T-helper 1 cell treated with Interleukin-12 subunit alpha and Interleukin-12 subunit beta and Interleukin-4 antibody, amounts not matched to agents 30 ng/mL and 1 ng/mL, for 36 hours (primary cell): ENCODE measurements at regions not wholly inside any gene's neighbourhood (a gene's known extent, or its start where the extent isn't known, plus 50 kb on each side); places are given as distances from the start of the nearest gene placed in this dataset.

ENCODE experiments used
- intact Hi-C: fragments of 100-400 bp; cut with micrococcal nuclease; formaldehyde crosslinking; loops from one replicate; pipeline ENCODE4 v1.15.1; 2024

DNA sequence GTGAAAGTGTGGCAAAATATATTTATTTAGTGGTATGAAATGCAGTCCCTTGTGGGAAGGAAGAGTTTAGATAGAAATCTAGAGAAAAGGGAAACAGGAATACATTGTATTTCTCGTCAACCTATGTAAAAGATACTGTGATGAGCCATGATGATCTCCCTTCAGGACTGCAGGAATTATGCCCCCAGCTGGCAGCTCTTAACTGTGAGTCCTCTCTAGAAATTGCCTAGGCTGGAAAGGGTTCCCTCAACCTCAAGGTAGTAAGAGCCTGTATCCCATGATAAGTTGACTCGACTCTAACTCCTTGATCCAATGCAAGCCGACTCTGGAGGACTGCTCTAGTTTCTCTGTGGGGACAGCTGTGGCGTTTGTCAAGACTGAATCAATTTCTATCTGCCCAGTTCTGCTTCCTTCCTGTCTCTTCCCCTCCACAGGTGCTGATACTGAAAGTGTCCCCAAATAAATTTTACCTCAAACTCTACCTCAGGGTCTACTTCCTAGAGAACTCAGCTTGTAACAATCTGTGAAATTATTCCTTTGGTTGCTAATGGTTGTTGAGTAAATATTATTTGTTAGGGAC is 897.3 kb downstream of the METTL15 start:
- intact Hi-C loops, result no loop called here

DNA sequence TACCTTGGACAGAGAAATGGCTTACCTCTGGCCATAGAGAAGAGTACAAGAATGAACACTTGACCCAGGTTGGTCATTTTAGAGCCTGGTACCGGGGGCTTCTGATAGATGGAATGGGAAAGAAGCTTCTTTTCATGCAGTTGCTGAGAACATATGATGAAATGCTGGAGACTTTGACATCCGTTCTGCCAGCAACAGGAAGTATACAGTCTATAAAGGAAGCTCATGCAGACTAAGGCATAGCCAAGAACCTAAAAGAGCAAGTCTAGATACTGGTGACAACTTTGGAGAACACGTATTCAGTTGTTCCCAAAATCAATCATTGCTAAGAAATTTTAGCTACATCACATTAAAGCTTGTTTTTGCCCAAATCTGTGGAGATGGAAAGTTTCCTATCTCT is 894.6 kb downstream of the METTL15 start:
- intact Hi-C loops, result no loop called here

DNA sequence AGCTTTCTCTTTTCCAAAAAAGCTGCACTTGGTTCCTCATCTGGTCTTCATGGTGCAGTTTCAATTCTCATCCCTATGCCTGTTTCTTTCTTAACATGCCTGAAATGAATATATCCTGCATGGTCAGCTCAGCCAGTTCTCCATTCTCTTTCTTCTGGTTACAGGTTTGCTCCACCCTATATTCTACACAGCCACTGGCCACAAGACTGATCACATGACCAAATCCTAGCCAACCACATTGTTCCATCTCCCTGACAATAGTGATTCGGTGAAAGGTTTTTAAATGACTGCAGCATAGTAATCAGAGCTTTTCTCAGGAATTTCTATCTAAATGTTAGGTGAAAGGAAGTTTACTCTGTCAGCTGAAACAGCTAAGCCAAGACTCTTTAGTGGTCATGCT is 891.4 kb downstream of the METTL15 start:
- intact Hi-C loops, result no loop called here

DNA sequence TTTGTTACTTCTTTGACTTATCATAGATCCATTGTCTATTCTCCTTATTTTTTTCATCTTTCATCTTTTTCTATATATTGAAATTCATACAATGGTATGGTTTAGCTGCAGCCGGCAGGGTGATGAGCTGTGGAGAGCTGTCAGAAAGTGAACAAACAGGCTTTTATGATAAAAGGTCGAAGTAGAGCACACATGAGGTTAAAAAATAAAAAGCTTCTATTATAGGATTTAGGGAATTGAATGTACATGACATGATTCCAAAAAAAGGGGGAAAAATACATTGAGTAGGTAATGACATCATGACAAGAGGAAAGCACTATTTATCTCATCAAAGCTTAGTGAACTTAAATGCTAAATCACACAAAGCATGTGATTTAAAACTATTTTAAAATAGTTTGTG is 884.8 kb downstream of the METTL15 start:
- intact Hi-C loops, result no loop called here

DNA sequence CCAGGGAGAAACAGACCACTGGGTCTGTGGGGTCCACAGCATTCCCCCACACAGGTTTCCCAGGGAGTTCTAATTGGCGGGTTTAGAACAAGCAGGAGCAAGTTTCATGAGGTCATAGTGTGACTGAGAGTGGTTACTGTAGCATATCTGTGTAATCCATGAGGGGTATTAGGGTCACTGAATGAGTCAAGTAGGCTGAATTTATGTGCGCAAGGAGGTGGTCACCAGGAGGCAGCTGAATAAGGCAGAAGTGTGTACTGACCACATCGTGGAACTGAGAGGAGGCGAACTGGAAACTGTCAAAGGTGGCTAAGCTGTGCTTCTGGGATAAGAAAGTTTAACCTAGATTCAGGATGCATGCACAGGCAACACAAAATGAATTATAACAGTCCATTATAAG is 876.0 kb downstream of the METTL15 start:
- intact Hi-C loops, result no loop called here

DNA sequence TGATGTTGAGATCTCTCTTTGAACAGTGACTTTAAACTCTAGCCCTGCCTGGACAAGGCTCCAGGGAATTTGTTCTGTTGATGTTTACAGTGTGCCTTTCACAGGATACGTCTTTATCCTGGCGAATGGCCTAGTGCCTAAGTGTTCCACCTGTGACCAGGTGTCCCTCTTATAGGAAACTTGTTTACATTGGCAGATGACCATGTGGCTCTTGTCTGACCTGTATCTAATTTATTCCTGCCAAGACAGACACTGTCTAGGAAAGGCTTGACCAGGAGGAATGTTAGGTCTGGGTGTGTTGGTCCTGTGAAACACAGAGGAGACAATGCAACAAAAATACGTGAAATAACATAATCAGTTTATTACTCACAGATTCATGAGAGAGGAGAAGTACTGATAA is 875.6 kb downstream of the METTL15 start:
- intact Hi-C loops, result no loop called here

DNA sequence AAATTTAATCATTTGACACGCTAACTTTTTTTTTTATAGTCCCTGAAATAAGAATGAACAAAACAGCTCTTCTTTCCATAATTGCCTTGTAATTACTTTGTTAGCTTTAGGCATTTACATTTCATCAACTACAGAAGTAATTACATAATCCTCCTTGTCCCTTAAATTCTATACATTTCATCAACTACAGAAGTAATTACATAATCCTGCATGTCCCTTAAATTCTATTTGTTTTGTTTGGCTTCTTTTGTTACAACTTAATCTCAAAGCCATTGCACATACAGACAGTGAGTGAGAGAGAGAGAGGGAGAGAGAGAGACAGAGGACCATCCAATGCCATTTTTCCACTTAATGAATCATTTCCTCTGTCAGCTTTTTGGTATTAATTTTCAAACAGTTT is 873.2 kb downstream of the METTL15 start:
- intact Hi-C loops, result no loop called here

DNA sequence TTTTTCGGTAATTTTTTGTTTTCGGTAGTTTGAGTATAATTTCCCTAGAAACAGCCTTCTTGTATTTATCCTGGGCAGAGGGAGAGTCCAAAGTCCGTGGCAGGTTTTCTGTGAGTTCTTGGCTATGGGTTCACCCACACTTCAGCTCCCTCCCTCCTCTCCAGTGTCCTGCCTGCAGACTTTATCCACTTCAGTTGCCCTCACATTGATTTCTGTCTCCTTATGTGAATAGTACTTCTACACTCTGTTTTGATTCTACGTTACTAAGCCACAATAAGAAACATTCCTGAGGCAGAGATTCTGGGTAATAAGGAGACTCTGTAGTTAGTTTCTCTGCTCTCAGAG is 868.6 kb downstream of the METTL15 start:
- intact Hi-C loops, result no loop called here

DNA sequence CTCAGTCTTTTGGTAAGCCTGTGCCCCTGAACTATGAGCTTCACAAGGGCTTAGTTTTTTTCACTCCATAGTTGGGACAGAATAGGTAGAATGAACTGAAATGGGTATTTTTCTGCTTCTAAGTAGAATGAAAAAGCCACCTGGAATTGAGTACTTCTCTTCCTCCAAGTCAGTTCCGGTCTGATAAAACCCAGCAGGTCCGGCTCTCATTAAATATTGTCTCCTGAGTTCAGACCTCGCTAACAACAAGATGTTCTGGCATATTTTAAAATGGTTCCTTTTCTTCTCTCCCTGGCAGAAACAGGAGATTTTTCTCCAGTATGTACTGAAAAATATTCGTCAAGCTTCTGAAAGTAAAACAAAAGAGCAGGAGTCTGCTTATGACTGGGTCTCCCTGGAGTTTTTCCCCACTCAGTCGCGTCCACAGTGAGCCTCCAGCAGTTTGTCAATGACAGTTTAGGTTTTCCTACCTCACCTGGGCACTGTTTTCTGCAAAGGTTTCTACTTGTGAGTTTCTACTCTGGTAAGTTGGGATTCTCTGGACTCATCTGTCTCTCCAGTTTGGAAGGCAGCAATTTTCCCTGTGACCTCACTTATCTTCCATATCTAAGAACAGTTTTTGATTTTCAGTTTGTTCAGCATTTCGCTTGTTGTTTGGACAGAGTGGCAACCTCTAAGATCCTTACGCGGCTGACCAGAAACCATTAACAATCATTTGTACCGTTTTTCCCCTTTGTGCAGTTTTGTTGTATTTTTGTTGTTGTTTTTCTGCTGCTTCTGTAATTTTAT is 868.0 kb downstream of the METTL15 start:
- intact Hi-C loops, result no loop called here

DNA sequence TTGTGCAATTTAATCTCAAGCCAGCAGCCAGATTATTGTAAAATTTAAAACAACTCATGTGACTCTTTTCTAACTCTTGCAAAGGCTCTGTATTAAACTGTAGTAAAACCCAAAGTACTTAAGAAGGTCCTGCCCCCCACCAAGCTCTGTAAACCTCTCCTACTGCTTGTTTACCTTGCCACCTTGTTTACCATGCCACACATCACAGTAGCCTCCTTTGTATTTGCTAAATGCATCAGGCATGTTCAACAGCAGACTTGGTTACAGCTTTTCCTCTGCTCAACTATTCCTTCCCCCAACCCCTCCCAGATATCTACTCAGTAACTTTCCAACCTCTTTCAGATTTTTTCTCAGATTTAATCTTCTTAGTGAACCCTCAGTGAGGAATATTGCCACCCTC is 861.6 kb downstream of the METTL15 start:
- intact Hi-C loops, result no loop called here

DNA sequence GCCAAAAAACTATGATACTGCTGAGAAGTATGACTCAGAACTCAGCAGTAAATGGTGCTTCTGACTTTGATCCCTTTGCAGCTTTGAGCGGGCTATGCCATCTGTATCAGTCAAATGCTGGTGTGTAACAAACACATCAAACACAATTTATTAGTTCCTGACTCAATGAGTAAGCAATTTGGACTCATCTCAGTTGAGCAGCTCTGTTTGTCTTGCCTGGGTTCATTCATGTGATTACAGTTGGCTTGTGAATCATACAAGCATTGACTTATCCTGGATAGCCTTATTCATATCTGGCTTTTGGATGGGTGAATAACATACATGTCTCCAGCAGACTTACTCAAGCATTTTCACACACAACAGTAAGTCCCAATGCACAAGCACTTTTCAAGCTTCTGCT is 858.8 kb downstream of the METTL15 start:
- intact Hi-C loops, result no loop called here

DNA sequence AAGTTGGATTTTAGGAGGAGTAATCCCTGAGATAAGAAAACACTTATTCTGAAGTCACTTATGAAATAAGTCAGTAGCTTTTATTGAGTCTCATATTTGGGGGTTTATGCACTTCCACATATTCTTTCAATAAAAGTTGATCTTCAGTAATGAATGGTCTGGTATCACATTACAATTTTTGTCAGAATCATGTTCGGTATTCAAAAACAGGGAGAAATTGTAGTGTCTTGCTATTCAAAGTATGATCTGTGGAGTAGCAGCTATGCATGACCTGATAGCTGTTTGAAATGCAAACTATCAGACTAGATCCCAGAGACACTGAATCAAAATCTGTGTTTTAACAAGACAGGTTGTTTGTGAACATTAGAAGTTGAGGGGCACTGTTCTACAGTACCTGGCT is 857.6 kb downstream of the METTL15 start:
- intact Hi-C loops, result no loop called here

DNA sequence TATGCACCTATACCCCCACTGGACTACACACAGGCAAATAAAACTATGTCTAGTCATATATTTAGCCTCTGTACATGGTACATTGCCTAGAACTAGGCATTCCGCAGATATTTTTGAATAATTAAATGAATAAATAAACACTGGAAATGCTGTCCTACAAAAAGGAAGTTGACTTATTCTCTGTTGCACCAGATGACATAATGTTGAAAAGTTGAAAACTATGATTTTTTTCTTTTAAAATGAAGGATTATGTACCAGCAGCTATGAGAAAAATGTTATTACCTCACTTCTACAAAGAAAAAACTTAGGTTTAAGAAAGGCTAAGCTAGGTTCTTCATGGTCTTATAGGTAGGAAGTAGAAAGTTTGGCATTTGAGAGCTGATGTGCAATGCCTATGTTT is 856.6 kb downstream of the METTL15 start:
- intact Hi-C loops, result no loop called here

DNA sequence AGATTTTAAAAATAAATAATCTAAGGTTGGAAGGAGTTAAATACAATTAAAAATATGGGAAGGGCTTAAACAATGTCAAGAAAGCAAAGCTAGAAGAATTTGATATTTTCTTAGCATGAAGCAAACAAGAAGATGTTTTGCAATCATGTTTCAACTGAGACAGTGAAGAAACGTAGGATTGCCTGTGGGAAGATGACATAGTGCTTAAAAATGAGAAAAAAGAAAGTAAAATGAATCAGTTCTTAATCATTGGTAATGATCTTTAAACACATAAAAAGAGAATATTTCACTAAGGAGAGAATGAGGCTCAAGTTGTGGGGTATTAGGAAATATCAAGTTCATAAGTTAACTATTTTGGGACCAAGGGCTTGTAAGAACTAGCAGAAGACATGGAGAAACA is 855.0 kb downstream of the METTL15 start:
- intact Hi-C loops, result no loop called here

DNA sequence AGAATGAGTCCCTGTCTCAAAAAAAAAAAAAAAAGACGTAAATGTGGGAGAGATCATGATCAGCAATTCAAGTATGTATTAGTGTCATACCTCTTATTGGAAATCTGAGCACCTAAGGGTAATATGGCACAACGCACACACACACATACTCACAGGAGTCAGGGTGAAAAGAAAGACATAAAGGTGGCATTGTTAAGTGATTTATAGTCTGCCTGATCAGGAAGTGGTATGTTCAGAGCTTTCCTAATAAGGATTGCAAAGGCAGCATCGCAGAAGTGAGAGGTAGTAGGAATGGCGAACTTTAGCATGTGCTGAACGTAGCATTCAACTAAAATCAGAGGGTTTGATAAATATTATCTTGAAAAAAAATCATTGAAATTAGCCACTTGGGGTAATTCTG is 854.3 kb downstream of the METTL15 start:
- intact Hi-C loops, result no loop called here

DNA sequence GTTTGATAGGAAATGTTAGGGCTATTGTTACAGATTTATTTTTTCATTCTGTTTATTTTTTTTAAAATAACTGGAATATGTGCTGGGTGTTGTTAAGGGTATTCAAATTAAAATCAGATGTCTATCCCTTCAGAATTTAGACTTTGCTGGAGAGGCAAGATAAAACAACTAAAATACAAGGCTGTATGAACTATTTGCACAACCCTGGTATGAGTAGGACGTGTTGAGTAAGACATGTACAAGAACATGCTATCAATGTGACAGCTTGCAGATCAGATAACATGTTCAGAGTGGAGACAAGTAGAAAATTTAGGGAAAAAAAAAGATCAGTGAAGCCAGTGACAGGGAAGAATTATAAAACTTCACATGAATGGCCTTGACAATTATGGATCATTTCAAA is 853.5 kb downstream of the METTL15 start:
- intact Hi-C loops, result no loop called here

DNA sequence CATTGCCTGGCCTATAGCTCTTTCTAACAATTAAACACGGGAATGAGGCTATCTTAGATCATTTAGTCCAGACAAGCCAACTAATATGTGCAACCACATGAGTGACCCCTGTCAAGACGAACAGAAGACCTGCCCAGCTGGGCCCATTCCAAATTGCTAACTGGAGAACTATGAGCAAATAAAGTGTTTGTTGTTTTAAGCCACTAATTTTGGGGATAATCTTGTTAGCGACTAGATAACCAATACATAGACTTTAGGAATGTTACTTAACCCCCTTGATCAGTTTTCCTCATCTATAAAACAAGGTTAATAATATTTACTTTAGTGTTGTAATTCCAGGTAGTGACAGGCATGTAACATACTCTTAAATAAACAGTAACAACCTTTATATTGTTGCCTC is 848.3 kb downstream of the METTL15 start:
- intact Hi-C loops, result no loop called here

DNA sequence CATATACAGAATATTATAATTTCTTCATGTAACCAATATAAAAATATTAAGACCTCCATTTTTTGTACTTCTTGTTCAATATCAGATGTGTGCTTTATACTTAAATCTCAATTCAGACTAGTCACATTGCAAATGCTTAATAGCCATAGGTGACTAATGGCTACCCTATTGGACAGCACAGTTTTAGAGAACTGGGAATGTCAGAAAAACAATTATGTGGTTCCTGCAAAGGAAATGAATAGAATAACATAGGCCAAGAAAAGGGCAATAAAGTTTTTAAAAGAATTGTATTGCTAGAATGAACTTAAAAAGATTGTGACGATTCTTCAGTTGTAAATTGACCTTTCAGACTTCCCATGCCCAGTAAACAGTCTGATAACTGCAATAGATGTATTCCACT is 843.0 kb downstream of the METTL15 start:
- intact Hi-C loops, result no loop called here

DNA sequence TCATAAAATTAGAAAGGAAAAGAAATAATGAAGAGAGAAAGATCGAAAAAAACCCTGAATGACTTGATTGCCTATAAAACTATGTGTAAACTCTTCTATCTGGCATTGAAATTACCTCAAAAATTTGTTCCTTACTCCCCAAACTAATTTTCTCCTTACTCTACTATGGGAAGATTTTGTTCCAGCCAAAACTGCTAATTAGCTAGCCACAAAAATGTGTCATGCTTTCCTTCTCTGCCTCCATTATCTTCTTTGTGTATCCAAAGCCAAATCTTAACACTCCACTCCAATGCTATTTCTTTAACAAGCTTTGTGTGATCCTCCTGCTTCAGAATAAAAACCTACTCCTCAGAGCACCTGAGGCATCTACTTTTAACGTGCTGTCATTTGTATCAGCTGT is 831.2 kb downstream of the METTL15 start:
- intact Hi-C loops, result no loop called here

DNA sequence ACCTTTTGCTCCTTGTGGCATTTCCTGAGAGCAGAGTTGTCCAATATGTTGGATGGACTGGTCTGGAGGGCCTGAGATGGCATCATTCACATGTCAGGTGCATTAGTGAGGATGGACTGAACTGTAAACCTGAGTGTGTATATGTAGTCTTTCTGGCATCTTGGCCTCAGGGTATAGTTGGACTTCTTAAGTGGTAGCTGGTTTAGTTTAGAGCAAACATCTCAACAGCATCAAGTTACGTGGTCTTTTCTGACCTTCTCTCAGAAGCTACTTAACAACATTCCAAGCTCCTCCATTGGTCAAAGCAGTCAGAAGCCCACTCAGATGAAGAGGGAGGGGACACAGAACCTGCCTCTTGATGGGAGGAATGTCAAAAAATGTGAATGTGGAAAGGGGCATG is 829.9 kb downstream of the METTL15 start:
- intact Hi-C loops, result no loop called here

DNA sequence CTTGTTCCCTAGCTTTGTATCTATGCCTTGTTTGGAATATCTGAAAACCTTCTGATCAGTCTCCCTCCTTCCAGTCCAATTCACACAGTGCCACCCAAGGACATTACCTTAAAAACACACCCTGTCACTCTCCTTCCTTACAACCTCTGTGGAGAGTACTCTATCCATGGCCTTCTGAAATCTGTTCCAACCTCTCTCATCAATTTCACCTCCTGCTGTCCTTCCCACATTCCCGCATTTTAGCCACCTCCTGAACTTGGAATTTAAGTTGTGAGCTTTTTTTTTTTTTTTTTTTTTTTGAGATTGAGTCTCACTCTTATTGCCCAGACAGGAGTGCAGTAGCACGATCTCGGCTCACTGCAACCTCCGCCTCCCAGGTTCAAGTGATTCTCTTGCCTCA is 824.8 kb downstream of the METTL15 start:
- intact Hi-C loops, result no loop called here

DNA sequence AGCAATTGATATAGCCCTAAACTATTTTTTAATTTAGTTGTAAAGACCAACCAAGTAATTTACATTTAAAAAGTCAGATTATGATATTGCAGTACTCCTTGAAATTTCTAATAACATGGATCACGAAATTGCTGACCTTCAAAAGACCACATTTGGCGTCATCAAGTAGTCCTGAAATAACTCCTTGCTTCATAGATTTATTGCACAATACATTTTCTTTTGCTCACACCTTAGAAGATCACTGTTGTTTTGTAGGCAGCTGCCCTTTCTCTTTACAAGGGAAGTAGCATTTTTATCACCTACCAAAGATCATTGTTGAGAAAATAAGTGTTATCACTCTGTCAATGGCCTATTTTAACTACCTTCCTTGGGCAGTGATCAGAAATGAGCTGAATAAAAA is 815.8 kb downstream of the METTL15 start:
- intact Hi-C loops, result no loop called here

DNA sequence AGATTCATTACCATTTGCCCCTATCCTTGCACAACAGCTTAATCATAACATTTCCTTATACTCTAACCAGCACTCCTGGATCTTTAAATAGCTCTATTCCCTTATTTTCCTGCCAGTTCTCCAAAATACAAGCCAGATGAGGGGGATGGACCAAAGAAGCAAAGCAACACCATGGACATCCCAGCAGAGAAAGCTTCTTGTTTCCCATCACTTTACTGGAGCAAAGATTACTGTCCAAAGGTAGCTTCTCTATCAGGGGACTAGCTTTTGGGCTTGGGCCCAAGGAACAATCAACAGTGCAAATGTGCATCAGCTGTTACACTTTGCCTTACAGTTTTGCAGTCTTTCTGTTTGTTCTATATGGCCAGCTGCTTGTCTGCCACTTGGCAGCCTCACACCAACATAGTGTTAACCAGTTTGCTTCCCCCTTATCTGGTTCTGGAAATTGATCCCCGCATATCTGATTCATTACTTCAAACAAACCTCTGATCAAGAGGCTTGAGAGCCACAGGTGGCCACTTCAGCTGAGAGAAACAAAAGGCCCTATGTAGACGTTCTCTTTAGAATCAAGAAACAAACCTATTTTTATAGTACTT is 814.3 kb downstream of the METTL15 start:
- intact Hi-C loops, result no loop called here
